ENCODE measurements at regions not wholly inside any gene's neighbourhood (a gene's known extent, or its start where the extent isn't known, plus 50 kb on each side); places are given as distances from the start of the nearest gene placed in this dataset.

DNA sequence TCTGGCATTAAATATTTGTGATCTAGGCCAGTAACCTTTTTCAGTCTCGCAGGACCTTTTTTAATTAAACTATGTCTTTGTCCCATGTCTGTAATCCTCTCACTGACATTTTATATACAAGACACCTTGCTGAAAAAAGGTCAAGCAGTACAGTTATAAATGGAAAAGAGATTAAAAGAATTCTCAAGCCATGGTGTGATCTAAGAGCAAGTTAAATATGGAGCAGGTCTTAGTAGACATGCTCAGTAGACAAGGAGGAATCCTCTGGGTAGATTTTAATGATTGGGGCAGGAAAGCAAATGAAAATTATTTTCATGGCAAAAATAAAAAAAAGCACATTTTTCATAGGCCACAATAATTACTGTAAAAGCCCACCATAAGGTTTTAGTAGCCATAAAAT, 203.5 kb downstream of the PPP1R3A start:
- intact Hi-C loops (cut with DNase I), result no loop called here
- ATAC-seq (no peak), DNase-seq (no peak)
- Histone ChIP-seq H3K36me3 (no peaks in the 10 kb centered on the region), H3K27me3 (no peaks in the 10 kb centered on the region), H3K27ac (no peak overlapping the region), H3K4me1 (no peaks in the 10 kb centered on the region), H3K9me3 (no peaks in the 10 kb centered on the region), H3K4me3 (no peak overlapping the region)
- TF ChIP-seq CTCF (IDR thresholded peaks at IDR 0.05), result no peak

- Histone ChIP-seq H3K27me3 (no peaks in the 10 kb centered on the region), H3K27ac (no peak overlapping the region)
Observed at GRCh38 chr7:113710310-113711096, 208.3 kb downstream of the PPP1R3A start.

GRCh38 chr7:113705439-113705838, 213.4 kb downstream of the PPP1R3A start:
- ATAC-seq, result no peak
- TF ChIP-seq CTCF (IDR thresholded peaks at IDR 0.05), result no peak
- intact Hi-C loops (cut with DNase I), result no loop called here

More at GRCh38 chr7:113710310-113711096, 208.3 kb downstream of the PPP1R3A start:
- TF ChIP-seq CTCF (IDR thresholded peaks at IDR 0.05), result peak; percentile 98
- Histone ChIP-seq H3K4me1 (no peaks in the 10 kb centered on the region), H3K4me3 (no peak overlapping the region), H3K36me3 (no peaks in the 10 kb centered on the region), H3K9me3 (no peaks in the 10 kb centered on the region)
- ATAC-seq (peak; percentile 84), DNase-seq (no peak)
- intact Hi-C loops (cut with DNase I), result no loop called here

GRCh38 chr7:113698556-113699220, 220.1 kb downstream of the PPP1R3A start:
- no peaks in the 10 kb centered on the region for H3K36me3 ChIP-seq
- intact Hi-C loops (cut with DNase I), result no loop called here
- H3K4me1 ChIP-seq, result no peaks in the 10 kb centered on the region
- no peak overlapping the region for H3K4me3 ChIP-seq
- ATAC-seq (peak; percentile 39), DNase-seq (no peak)
- peak; percentile 54 for TF ChIP-seq CTCF (IDR thresholded peaks at IDR 0.05)
- H3K9me3 ChIP-seq, result no peaks in the 10 kb centered on the region
- H3K27ac ChIP-seq, result no peak overlapping the region
- H3K27me3 ChIP-seq, result no peaks in the 10 kb centered on the region

More at GRCh38 chr7:113705439-113705838, 213.4 kb downstream of the PPP1R3A start:
- H3K4me1 ChIP-seq, result no peaks in the 10 kb centered on the region
- no peaks in the 10 kb centered on the region for H3K27me3 ChIP-seq
- no peak overlapping the region for H3K4me3 ChIP-seq
- no peaks in the 10 kb centered on the region for H3K36me3 ChIP-seq
- DNase-seq, result no peak
- H3K9me3 ChIP-seq, result no peaks in the 10 kb centered on the region
- H3K27ac ChIP-seq, result no peak overlapping the region

DNA sequence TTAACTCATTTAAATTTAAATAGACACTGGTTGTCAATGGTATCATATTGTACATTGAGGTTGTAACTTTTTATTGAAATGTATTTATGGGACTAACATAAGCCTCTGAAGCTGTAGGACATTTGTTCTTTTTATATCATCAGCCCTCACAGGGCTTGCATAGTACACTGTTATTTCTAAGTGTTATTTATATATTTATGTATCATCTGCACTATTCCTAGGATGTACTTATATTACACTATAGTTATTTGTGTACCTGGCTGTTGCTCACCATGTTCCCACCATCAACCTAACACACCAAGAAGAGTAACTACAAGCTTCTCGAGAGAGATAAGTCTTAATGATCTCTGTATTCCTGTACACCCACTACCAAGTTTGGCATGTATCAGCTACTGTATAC, 224.7 kb downstream of the PPP1R3A start:
- Histone ChIP-seq H3K27me3 (no peaks in the 10 kb centered on the region), H3K4me1 (no peaks in the 10 kb centered on the region), H3K36me3 (no peaks in the 10 kb centered on the region), H3K9me3 (no peaks in the 10 kb centered on the region), H3K4me3 (no peak overlapping the region), H3K27ac (no peak overlapping the region)
- intact Hi-C loops (cut with DNase I), result no loop called here
- no peak for TF ChIP-seq CTCF (IDR thresholded peaks at IDR 0.05)
- no peak for ATAC-seq
- no peak for DNase-seq

All from upper lobe of right lung (tissue), 1 donor.